ENCODE measurements at regions not wholly inside any gene's neighbourhood (a gene's known extent, or its start where the extent isn't known, plus 50 kb on each side); places are given as distances from the start of the nearest gene placed in this dataset.

DNA sequence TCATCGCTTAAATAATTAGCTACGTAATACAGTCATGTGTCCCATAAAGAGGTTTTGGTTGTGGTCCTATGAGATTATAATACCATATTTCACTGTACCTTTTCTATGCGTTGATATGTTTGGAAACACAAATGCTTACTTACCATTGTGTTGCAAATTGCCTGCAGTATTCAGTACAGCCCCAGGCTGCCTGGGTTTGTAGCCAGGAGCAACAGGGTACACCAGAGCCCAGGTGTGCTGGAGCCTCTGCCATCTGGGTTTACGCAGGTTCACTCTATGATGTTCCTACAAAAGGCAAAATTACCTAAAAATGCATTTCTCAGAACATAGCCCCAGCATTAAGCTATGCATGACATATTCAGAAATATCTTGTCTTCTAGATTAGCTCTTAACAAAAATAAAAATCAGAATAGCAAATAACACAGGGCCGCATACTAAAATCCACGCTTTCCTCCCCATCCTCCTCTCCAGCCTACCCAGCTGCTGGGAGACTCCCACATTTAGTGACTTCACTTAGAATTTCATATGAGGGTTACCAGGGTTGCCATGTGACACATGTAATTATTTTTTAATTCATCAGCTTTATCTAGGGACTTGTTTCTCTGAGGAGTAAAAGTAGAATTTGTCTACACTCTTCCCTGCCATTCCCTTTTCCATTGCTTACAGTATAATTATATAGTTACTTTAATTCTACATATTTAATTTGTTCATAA is 559.0 kb upstream of the ADARB2 start:
- TF ChIP-seq CTCF (IDR thresholded peaks at IDR 0.05): no peak
- Mint-ChIP-seq H3K27me3 (ENCODE audit: unreplicated experiment) (peaks cover 19% of the 10 kb centered on the region), H3K36me3 (ENCODE audit: unreplicated experiment) (no peaks in the 10 kb centered on the region), H3K4me1 (ENCODE audit: unreplicated experiment) (no peaks in the 10 kb centered on the region), H3K4me3 (ENCODE audit: unreplicated experiment) (no peak overlapping the region), H3K9me3 (ENCODE audit: unreplicated experiment) (no peaks in the 10 kb centered on the region), H3K27ac (ENCODE audit: unreplicated experiment) (no peak overlapping the region)
- DNase-seq (ENCODE audit: extremely low spot score, unreplicated experiment): no peak

DNA sequence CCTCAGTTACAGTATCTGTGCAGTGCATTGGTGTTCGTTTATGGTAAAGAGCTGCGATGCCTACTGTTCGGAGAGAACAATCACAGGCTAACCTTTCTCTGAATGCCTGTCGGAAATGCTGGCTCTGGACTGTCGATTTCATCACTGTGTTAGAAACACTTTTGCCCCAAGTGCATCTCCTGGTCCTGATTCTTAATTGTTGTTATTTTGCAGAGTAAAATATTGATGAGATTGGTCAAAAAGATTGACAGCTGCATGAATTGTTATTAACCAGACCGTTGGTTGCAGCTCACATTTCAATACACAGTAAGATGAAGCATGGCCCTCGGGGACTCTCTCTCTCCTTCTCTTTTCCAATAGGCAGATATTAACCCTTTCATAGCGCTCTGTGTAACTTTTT is 557.4 kb upstream of the ADARB2 start:
- no peak for TF ChIP-seq CTCF (IDR thresholded peaks at IDR 0.05)
- H3K4me3 Mint-ChIP-seq (ENCODE audit: unreplicated experiment): no peak overlapping the region
- no peak overlapping the region for H3K27ac Mint-ChIP-seq (ENCODE audit: unreplicated experiment)

GRCh38 chr10:2284071-2284470 is 546.7 kb upstream of the ADARB2 start:
- H3K9me3 Mint-ChIP-seq (ENCODE audit: unreplicated experiment): no peaks in the 10 kb centered on the region
- H3K36me3 Mint-ChIP-seq (ENCODE audit: unreplicated experiment): no peaks in the 10 kb centered on the region
- H3K4me3 Mint-ChIP-seq (ENCODE audit: unreplicated experiment): no peak overlapping the region
- no peak for DNase-seq (ENCODE audit: extremely low spot score, unreplicated experiment)
- peaks cover 3% of the 10 kb centered on the region for H3K4me1 Mint-ChIP-seq (ENCODE audit: unreplicated experiment)
- no peak overlapping the region for H3K27ac Mint-ChIP-seq (ENCODE audit: unreplicated experiment)
- H3K27me3 Mint-ChIP-seq (ENCODE audit: unreplicated experiment): peaks cover 24% of the 10 kb centered on the region
- no peak for TF ChIP-seq CTCF (IDR thresholded peaks at IDR 0.05)

More for the DNA sequence above, 557.4 kb upstream of the ADARB2 start:
- H3K4me1 Mint-ChIP-seq (ENCODE audit: unreplicated experiment): no peaks in the 10 kb centered on the region
- DNase-seq (ENCODE audit: extremely low spot score, unreplicated experiment): no peak
- H3K27me3 Mint-ChIP-seq (ENCODE audit: unreplicated experiment): peaks cover 22% of the 10 kb centered on the region
- no peaks in the 10 kb centered on the region for H3K9me3 Mint-ChIP-seq (ENCODE audit: unreplicated experiment)
- no peaks in the 10 kb centered on the region for H3K36me3 Mint-ChIP-seq (ENCODE audit: unreplicated experiment)

DNA sequence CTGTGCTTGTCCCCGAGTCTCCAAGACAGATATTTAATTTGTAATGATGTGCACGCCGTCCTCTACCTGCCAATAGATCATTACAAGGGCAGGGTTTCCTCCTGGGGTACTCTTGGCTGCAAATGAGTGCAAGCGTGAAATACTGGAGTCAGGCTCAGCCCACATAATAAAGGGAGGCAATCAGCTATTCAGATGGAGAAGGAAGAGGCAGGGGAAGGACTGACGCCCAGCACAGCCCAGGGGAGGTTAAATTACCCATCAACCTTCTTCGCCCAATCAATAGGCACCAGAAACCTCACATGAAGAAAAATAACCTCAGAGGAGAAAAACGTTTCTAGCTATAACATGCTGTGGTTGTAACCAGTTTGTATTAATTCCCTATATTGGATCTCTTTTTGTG is 544.9 kb upstream of the ADARB2 start:
- peaks cover 20% of the 10 kb centered on the region for H3K27me3 Mint-ChIP-seq (ENCODE audit: unreplicated experiment)
- H3K4me3 Mint-ChIP-seq (ENCODE audit: unreplicated experiment): no peak overlapping the region
- peaks cover 3% of the 10 kb centered on the region for H3K4me1 Mint-ChIP-seq (ENCODE audit: unreplicated experiment)
- no peak for DNase-seq (ENCODE audit: extremely low spot score, unreplicated experiment)
- H3K27ac Mint-ChIP-seq (ENCODE audit: unreplicated experiment): no peak overlapping the region
- no peak for TF ChIP-seq CTCF (IDR thresholded peaks at IDR 0.05)
- H3K9me3 Mint-ChIP-seq (ENCODE audit: unreplicated experiment): no peaks in the 10 kb centered on the region
- H3K36me3 Mint-ChIP-seq (ENCODE audit: unreplicated experiment): no peaks in the 10 kb centered on the region

DNA sequence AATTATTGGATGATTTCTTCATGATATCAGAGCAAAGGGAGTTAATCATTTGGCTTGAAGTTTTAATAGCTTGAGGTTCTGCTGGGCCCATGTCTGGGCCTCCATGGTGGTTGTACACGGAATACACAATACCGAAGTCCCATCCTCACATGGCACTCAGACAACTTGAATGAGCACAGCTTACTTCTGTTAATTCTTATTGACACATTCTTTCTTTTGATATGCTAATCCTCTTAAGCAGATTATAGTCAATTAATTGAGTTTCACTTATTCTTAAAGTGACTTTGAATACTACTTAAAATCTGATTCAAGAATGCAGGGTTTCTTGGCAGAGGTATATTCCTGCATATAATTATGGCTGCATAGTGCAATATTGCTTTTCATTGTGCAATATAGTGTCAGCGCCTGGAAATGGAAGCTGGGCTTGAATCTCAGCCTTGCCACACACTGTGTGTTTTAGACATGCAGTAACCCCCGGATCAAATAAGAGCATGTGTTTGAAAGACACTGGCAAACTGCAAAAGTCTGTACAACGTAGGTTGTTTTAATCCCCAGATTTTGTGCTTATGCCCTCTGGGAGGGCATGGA is 543.5 kb upstream of the ADARB2 start:
- Mint-ChIP-seq H3K9me3 (ENCODE audit: unreplicated experiment) (no peaks in the 10 kb centered on the region), H3K4me3 (ENCODE audit: unreplicated experiment) (no peak overlapping the region), H3K27me3 (ENCODE audit: unreplicated experiment) (peaks cover 11% of the 10 kb centered on the region), H3K27ac (ENCODE audit: unreplicated experiment) (no peak overlapping the region), H3K4me1 (ENCODE audit: unreplicated experiment) (peaks cover 3% of the 10 kb centered on the region), H3K36me3 (ENCODE audit: unreplicated experiment) (no peaks in the 10 kb centered on the region)
- DNase-seq (ENCODE audit: extremely low spot score, unreplicated experiment): no peak
- TF ChIP-seq CTCF (IDR thresholded peaks at IDR 0.05): no peak
